HPDE6-E6E7 (cell line): ENCODE measurements at regions not wholly inside any gene's neighbourhood (a gene's known extent, or its start where the extent isn't known, plus 50 kb on each side); places are given as distances from the start of the nearest gene placed in this dataset.

Source experiments
- DNase-seq: peaks from one replicate; pipeline ENCODE4 v3.0.0; 2011; ENCODE audit warnings: missing footprints; ENCODE audit errors: extremely low spot score

DNA sequence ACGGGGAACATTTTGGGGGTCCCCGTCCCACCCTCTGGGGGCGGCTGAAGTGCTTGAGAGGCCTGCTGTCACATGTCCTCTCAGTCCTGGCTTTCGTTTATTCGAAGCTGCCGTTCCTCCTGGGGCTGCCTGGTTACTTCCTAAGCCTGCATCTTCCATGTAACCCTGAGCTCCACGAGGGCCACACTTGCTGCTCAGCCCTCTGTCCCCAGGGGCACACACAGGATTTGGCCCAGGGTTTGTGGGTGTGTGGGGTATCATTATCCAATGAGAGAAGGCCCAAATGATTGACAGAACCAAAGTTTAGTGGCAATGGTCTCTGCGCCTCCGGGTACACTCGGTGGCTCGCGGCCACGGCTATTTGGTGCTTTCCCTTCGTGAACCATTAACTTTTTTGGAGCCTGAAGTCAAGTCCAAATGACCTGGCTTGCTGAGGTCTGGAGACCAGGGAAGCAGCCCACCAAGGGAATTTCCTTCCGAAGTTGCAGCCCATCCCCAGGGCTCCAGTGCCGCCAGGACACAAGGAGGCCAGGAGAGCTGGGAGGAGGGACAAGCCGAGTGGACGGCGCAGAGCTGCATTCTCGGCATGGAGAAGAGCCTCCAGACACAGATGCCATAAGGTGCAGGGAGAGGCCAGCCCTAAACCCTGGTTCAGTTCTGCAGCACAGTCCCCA lies 131.4 kb upstream of the FOXF1 start:
- no peak for DNase-seq

DNA sequence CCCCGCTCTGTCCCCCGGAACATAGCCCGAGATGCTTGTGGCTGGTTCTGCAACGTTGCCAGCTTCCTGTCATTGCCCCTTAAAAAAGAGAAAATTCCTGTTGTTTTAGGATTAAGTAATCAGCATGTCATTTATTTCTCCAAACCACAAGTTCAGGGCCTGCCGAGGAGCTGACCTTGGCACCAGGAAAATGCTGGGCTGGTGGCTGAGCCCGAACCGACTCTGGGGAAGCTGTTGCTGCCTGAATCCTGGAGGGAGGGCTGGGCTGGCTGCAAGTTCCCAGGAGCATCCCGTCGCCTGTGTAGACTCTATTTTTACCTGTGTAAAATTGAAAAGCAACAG lies 130.9 kb upstream of the FOXF1 start:
- no peak for DNase-seq

DNA sequence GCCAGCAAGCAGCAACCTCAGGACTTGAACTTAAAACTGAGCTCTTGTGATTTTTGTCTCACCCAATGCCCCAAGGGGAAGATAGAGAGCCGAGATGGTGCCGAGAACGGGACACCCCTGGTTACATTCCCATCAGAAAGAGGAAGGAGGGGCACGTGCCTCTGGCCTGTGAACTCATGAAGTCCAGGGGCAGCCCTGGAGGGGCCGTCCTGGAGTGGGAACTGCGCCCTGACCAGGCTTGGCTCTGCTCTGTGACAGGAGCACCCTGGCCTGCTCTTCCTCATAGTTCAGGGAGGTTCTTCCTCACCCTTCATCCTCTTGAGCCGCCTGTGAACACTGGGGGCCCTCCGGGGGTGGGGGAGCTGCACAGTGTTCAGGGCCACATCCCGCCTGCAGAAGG lies 130.3 kb upstream of the FOXF1 start:
- no peak for DNase-seq

DNA sequence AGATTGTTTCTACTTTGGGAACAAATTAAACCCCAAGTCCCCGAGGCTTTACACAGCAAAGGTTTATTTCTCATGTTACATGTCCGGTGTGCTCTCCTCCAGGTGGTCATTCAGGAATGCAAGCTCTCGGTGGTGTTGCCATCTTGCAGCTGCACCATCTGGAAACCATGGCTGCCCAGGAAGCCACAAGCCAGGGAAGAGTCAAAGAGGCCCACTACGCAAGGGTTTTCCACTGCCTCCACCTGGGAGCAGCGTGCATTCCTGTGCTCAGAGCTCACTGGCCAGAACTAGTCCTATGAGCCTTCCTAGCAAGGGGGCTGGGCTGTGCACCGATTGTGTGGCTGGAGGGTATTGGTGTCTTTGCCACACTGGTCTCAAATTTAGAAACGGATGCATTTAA lies 128.8 kb upstream of the FOXF1 start:
- DNase-seq: no peak

DNA sequence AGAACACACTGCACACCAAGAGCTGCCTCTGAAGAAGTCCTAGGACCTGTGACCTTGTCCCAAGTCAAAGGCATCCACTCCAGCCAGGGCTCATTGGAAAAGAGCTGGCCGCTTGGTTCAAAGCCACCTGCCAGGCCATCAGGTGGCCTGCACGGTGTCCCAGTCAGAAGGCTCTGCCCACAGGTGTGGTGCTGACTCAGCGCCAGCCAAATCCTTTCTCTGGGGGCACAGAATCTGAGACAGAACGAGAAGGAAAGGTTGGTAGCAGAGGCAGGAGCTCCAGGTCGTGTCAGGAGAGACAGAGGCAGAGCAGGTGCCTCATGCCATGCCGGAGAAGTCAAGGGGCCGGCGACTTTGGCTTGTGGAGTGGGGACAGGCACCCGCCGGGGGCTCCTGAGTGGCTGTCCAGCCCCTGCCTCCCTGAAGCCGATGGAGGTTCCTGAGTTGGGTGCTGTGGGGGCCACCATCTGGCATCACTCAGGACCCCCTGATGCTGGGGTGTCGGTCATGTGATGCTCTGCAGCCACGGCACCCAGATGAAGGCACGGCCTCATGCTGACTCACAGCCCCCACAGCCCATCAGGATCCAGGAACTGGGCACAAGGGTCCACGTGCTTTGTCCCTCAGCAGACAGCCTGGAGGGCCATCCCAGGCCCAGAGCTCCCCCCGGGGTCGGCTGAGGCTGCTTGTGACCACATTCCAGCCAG lies 128.1 kb upstream of the FOXF1 start:
- DNase-seq: no peak

DNA sequence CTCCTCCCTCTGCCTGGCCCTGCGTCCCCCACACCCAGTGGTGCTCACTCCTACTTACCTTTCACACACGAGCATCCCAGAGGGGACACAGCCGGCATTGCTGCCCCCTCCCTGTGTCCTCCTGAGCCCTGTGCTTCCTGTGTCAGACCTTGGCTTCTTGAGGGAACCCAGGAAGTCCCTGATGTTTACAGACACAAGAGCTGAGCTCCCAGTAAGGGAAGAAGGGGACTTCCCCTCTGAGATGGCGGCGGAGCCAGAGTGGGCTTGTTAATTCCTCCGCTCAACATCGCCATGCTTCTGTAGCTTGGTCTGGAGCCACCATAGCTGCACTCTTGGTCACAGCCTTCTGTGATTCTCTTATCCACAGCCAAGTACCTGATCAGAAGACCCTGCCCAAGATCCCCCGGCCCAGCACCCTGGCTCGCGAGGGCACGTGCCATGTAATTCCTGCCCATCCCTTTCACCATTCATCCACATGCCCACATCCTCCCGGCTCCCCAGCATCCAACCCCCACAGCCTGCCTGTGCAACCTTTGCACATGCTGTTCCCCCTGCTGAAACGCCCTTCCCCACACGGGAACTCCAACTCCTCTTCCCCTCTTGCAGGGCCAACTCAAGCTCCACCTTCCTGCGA lies 127.4 kb upstream of the FOXF1 start:
- DNase-seq: no peak

DNA sequence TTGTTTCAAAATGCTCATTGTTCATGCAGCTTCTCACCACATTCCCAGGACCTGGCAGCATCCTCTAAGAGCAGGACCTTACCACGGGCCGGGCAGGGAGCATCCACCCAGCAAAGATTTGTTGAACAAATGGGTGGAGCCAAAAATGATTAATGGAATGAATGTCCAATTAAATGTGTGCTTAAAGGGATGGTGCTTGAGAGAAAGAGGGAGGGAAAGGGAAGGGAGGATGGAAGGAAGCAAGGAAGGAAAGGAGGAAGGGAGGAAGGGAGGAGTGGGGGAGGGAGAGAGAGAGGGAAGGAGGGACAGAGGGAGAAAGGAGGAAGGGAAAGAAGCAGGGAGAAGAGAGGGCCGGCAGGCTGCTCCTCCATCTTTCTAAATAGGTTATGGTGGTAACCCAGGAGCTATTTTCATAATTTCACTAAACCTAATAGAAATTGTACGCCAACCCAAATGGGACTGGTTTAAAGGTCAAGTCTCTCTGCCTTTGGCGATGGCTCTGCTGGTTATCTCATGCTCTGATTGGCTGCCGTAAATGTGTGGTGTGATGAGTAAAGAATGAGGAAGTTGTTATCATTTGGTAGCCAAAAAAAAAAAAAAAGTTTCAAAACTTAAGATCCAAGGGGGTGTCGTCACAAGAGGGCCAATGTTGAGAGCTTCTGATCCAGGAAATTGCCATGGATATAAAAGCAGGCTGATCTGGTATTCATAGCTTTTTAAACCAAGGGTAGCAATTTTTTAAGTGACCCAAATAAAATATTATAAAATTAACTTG lies 126.7 kb upstream of the FOXF1 start:
- DNase-seq: no peak

DNA sequence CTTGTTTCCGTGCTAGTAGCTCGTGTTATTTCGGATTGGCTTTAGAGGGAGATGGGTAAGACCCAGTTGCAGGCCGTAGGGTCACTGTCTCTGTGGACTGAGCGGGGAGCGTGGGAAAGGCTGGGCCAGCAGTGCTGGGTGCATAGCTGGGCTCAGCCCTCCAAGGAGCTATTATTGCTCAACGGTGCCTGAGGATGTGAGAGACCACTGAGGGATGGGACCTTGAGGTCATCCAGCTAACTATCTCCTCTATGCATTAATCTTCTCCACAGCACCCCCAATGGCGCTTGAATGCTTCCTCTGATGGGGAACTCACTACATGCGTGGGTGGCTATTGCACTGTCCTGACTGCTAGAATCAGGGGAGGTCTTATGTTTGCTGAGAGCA lies 126.1 kb upstream of the FOXF1 start:
- DNase-seq: no peak

DNA sequence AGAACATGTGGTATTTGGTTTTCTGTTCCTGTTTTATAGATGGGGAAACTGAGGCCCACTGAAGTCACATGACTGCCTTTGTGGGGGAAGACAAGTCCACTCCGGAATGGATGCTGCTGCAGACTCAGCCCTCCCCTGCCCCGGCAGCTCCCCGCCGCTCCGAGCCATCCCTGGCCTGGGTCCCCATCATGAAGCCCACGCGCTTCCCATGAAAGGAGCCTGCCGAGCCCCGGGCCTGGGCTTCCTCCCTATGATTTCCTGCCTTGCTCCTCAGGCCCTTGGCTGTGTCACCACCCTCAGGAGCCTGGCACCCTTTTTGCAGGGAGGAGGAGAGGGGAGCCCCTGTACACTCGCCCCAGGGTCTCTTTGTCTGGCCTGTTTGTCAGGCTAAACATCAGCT lies 125.3 kb upstream of the FOXF1 start:
- no peak for DNase-seq

DNA sequence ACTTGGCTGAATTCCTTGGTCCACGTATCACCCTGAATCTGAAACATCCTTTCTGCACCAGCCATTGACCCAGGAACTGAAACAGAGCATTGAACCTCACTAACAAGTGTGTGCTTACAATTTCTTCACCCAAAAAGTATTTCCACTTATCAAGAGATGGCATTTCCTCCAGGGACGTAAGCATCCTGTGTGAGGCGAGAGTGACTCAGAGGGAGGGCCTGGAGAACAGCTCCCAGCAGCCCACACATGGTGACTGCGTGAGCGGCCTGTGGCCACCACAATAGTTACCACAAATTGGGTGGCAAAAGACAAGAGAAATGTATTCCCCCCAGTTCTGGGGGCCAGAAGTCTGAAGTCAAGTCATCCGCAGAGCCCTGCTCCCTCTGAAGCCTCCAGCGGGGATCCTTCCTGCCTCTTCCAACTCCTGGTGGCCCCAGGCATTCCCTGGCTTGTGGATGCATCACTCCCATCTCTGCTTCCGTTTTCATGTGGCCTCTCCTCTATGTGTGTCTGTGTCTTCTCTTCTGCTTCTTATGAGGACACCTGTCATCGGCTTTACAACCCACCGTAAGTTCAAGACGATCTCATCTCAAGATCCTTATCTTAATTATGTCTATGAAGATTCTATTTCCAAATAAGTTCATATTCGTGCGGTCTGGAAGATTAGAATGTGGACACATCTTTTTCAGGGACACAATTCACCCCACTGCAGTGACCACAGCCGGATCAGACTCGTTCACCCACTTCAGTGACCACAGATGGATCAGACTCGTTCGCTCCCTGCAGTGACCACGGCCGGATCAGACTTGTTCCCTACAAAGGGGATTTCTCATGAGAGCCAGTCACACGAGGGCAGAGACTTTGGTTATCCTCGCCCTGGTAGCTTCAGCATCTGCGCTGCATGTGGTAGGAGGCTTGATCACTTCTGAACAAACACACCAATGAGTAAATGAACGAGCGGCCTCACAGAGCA lies 122.6 kb upstream of the FOXF1 start:
- DNase-seq: no peak

DNA sequence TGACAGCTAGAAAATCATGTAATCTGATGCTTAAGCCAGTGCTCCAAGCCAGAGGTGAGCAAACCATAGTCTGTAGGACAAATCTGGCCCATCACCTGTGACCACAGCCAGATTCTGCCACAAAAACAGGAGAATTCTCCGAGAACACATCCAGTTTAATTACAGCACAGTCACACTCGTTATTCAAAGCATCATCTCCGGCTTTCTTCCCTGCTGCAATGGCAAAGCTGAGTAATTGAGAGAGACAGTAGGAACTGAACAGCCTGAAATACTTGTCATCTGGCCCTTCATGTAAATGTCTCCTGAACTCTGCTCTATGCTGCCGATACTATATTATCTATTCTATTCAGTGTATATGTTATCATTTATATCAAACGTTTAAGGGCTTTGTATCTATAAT lies 121.4 kb upstream of the FOXF1 start:
- no peak for DNase-seq

DNA sequence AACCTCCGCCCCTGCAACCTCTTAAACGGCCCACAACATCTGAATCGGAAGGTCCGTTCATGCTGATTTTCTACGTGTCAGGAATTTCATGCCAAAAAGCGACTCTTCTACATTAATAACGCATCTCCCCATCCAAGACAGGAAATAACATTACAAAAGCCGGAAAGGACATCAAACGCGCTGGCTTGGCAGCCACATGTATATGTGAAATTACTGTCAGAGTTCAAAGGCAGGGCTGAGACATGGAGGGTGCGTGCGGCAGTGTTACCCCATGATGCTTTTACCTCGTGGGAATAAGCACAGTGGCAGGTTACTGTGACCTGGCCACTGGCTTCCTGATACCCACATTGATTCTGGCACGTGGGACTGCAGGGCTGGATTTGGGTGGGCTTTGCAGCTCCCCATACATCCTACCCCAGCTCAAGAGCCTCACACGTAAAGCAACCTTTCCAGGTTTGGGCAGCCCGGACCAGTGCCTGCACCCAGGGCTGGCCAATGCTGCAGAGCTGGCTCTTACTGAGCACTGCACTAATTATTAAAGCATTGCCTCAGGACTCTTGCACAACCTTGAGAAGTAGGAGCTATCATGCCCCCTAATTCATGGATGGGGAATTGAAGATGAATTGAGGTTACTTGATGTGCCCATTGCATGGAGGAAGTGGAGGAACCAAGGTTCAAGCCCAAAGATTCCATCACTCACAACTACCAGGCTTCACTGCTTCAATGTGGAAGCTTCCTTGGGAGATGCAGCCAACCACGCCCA lies 120.6 kb upstream of the FOXF1 start:
- DNase-seq: no peak

DNA sequence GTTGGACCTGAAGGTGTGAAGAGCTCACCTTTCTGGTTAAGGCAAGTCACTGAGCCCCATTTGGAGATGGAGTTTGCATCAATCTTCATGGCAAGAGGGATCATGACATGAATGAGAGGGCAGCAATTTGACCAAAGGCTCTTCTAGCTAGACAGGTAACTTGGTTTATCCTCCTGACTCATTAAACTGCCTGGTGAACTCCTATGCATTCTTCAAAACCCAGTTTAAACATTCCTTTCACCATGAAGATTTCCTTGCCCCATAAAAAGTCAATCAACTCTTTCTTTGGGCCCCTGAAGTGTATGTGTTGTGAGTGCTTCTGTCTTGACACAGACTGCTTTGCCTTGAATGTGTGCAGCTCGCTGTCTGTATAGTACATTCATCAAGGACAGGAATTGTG lies 120.0 kb upstream of the FOXF1 start:
- DNase-seq: no peak

DNA sequence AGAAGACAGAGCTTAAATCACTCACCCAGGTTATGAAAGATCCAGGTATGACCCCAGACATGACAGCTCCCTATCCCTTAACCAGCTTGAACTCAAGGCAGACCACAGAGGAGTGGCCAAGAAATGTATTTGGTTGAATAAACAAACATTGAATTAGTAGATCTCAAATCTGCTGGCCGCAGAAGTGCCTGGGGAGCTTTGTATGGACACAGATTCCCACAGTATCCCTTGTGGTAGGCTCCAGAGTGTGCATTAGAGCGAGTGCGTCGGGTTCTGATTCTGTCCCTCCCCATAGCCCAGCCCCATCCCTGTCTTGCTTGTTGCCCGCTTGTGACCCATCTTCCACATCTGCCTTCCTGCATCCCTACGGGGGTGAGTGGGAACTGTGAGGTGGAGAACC lies 118.8 kb upstream of the FOXF1 start:
- no peak for DNase-seq

DNA sequence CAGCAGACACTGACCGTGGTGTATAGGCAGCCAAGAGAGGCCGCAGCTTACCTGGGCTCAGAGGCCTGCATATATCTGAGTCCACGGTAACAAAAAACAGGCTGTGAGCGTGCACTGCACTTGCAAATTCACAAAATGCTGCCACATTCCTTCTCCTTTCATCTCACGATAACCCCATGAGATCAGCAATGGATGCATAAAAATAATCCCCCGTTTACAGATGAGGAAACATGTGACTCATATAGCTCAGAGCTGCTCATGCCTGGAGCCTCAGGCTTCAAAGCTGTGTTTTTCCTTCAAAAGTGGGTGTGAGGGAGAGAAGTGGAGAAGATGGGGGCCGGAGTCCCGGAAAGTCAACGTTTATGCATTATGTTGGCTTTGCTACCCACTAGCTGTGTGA lies 118.3 kb upstream of the FOXF1 start:
- no peak for DNase-seq

DNA sequence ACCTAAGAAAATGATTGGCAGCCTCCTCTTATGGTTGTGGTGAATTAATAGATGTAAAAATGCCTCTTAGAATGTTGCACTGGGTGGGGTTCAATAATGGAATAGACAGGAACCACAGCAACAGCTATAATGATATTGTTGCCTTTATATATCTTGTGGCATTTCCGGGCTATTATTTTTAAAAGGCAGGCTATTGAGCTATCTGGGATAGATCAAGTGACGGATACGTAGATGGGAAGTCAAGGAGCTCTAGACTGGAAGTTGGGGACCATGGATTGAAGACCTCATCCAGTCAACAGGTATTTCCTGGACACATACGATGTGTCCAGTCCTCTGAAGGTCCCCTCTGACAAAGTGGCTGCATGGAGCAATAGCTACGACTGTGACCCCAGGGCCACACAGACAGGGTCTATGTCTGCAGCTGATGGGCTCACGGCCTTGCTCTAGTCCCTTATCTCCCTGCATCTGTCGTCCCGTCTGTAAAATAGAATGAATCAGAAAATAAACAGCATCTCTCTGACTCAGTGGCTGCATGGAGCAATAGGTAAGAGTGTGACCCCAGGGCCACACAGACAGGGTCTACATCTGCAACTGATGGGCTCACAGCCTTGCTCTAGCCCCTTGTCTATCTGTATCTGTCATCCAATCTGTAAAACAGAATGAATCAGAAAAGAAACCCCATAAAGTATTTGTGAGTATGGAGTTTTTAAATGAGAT lies 117.7 kb upstream of the FOXF1 start:
- DNase-seq: no peak

DNA sequence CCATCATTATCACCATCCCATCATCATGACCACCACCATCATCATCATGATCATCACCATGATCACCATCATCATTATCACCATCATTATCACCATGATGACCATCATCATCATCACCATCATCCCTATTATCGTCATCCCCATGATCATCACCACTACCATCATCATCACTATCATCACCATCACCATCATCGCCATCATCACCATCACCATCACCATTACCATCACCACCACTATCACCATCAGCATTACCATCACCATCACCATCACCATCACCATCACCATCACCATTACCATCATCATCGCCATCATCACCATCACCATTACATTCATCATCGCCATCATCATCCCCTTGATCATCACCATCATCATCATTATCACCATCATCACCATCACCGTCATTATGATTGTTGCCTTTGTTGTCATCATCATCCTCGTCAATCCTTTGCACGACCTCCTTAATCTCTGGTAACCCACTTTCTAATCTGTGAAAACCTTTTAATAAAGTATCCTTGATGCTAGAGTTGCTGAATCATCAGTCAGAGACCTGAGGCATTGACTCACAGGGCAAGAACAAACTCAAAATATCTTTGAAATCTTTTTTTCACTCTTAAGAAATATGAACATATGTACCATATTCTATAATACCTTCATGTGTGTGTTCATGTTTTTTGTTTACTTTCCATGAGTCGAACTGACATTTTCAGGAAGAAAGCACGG lies 116.3 kb upstream of the FOXF1 start:
- DNase-seq: no peak

DNA sequence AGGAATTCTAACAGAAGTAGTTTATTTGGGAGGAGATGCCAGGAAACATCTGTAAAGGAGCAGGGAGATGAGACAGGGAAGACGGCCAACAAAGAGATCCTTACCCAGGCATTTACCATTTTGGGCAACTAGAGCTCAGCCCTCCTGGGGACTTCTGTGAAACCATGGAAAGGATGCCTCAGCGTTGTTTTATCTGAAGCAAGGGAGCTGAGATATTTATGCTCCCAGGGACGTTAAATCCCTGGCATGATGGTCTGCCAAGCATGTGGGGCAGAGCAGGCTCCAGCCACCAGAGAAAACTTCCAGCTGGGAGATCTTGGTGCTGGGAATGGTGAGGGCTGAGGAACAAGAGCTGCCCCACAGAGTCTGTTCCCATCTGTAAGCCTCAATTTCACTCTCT lies 114.8 kb upstream of the FOXF1 start:
- no peak for DNase-seq

DNA sequence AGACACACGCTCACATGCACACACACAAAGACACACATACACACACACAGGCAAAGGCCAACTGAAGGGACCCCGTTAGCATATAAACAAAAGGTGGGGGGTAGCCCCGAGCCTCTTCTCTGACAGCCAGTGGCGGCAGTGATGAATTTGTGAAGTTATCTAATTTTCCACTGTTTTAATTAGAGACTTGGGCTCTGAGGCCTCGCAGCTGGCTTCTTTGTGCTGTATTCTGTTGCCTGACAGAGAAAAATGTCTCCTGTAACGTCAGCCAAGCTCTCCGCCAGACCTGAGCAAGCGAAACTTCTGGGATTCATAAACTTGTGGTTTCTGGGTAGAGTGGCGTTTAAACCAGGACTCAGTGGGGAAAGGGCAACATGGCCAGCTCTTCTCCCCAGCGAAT lies 113.9 kb upstream of the FOXF1 start:
- DNase-seq: no peak
